GM21423 (cell line): ENCODE measurements at regions not wholly inside any gene's neighbourhood (a gene's known extent, or its start where the extent isn't known, plus 50 kb on each side); places are given as distances from the start of the nearest gene placed in this dataset.

Experiments
- ATAC-seq: cut with Tn5 transposase; IDR thresholded peaks from one replicate; pipeline ENCODE4 v1.9.1; 2021; ENCODE audit warnings: mild to moderate bottlenecking, moderate library complexity; ENCODE audit not compliant: unreplicated experiment

DNA sequence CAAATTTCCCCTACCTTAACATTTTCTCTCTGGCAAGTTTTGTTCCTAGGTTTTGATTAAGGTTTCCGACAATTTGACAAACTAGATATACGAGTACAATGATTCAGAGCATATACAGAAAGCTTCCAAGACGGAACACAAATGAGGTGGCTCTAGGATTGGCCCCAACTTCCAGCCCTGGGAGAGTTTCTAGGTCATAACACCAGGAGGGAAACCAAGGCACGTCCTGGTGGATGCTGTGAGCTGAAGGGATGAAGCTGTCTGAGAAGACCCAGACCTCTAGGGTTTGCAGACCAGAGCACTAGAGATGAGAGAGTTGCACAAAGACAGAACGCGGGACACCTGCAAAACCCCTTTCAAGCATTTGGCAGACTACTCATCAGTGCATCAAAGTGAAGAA lies 51.5 kb upstream of the CAND1 start:
- no peak for ATAC-seq
